ENCODE measurements at regions not wholly inside any gene's neighbourhood (a gene's known extent, or its start where the extent isn't known, plus 50 kb on each side); places are given as distances from the start of the nearest gene placed in this dataset.
"Not testable (repeated sequence)": the region's sequence is repeated elsewhere in the genome, so short reads cannot be mapped to it uniquely, and the experiment has no call there.

GRCh38 chr19:13639342-13639929 lies 124.9 kb upstream of the MRI1 start:
- Mint-ChIP-seq H3K4me1 (no peaks in the 10 kb centered on the region), H3K36me3 (peaks cover 0 to 7% (median 5%) of the 10 kb centered on the region in 5 donors)

GRCh38 chr19:13637664-13638063 lies 126.7 kb upstream of the MRI1 start:
- peaks cover 0 to 2% (median 0%) of the 10 kb centered on the region in 7 donors for H3K4me1 Mint-ChIP-seq
- ChIA-PET POLR2A (no interaction called here), CTCF (no interaction called here)
- H3K9me3 ChIP-seq (ENCODE audit: control insufficient read depth in 2 of 3, low read length in 3 of 3) = no peaks in the 10 kb centered on the region
- no peaks in the 10 kb centered on the region for H3K4me1 ChIP-seq (ENCODE audit: control insufficient read depth in 2 of 2, insufficient read depth in 2 of 2, low read length in 2 of 2)
- peak overlapping the region in 1 of 9 donors; percentile 83 for H3K27ac Mint-ChIP-seq
- H3K27me3 ChIP-seq (ENCODE audit: control insufficient read depth in 2 of 2, insufficient read depth in 2 of 2, low read length in 2 of 2) = peaks cover 0 to 3% of the 10 kb centered on the region in 2 donors
- ATAC-seq = no peak
- intact Hi-C loops (cut with micrococcal nuclease) = no loop called here
- H3K36me3 ChIP-seq (ENCODE audit: control insufficient read depth in 2 of 3, insufficient read depth in 3 of 3, low read length in 3 of 3) = no peaks in the 10 kb centered on the region
- no peak overlapping the region for H3K27ac ChIP-seq (ENCODE audit: low read depth, low read length)
- DNase-seq = no peak
- H3K4me3 ChIP-seq (ENCODE audit: low read length) = no peak overlapping the region
- no peak overlapping the region for H3K4me3 Mint-ChIP-seq
- H3K27me3 Mint-ChIP-seq = peaks cover 2 to 22% (median 16%) of the 10 kb centered on the region in 5 donors
- peaks cover 0 to 7% (median 5%) of the 10 kb centered on the region in 5 donors for H3K36me3 Mint-ChIP-seq
- H3K9me3 Mint-ChIP-seq = peaks cover 0 to 13% (median 6%) of the 10 kb centered on the region in 11 donors

More at GRCh38 chr19:13639342-13639929, 124.9 kb upstream of the MRI1 start:
- no peak for ATAC-seq
- intact Hi-C loops (cut with micrococcal nuclease) = no loop called here
- Histone ChIP-seq H3K27ac (ENCODE audit: low read depth, low read length) (no peak overlapping the region), H3K4me3 (ENCODE audit: low read length) (no peak overlapping the region), H3K9me3 (ENCODE audit: control insufficient read depth in 2 of 3, low read length in 3 of 3) (no peaks in the 10 kb centered on the region), H3K27me3 (ENCODE audit: control insufficient read depth in 2 of 2, insufficient read depth in 2 of 2, low read length in 2 of 2) (peaks cover 0 to 3% of the 10 kb centered on the region in 2 donors), H3K36me3 (ENCODE audit: control insufficient read depth in 2 of 3, insufficient read depth in 3 of 3, low read length in 3 of 3) (no peaks in the 10 kb centered on the region), H3K4me1 (ENCODE audit: control insufficient read depth in 2 of 2, insufficient read depth in 2 of 2, low read length in 2 of 2) (no peaks in the 10 kb centered on the region)
- no peak overlapping the region for H3K27ac Mint-ChIP-seq
- H3K9me3 Mint-ChIP-seq = peaks cover 0 to 13% (median 5%) of the 10 kb centered on the region in 11 donors
- H3K27me3 Mint-ChIP-seq = peaks cover 2 to 29% (median 22%) of the 10 kb centered on the region in 5 donors
- CTCF ChIA-PET = no interaction called here
- POLR2A ChIA-PET = no interaction called here
- no peak for DNase-seq
- no peak overlapping the region for H3K4me3 Mint-ChIP-seq

DNA sequence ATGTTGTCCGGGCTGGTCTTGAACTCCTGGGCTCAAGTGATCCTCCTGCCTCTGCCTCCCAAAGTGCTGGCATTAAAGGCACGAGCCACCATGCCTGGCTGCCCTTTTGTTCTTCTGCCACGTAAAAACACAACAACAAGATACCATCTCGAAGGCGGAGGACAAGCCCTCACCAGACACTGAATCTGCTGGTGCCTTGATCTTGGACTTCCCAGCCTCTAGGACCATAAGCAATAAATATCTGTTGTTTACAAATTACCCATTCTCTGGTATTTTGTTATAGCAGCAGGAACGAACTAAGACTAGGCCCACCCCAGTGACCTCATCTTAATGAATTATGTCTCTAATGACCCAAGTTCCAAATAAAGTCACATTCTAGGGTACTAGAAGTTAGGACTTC lies 128.4 kb upstream of the CACNA1A start:
- Histone ChIP-seq H3K36me3 (ENCODE audit: control insufficient read depth in 2 of 3, insufficient read depth in 3 of 3, low read length in 3 of 3) (no peaks in the 10 kb centered on the region), H3K4me3 (ENCODE audit: low read length) (no peak overlapping the region), H3K27me3 (ENCODE audit: control insufficient read depth in 2 of 2, insufficient read depth in 2 of 2, low read length in 2 of 2) (peaks cover 0 to 3% of the 10 kb centered on the region in 2 donors), H3K4me1 (ENCODE audit: control insufficient read depth in 2 of 2, insufficient read depth in 2 of 2, low read length in 2 of 2) (no peaks in the 10 kb centered on the region), H3K27ac (ENCODE audit: low read depth, low read length) (no peak overlapping the region), H3K9me3 (ENCODE audit: control insufficient read depth in 2 of 3, low read length in 3 of 3) (no peaks in the 10 kb centered on the region)
- CTCF ChIA-PET = no interaction called here
- no peak overlapping the region for H3K4me3 Mint-ChIP-seq
- ATAC-seq = no peak
- no peak overlapping the region for H3K27ac Mint-ChIP-seq
- H3K27me3 Mint-ChIP-seq = peaks cover 0 to 23% (median 17%) of the 10 kb centered on the region in 5 donors
- POLR2A ChIA-PET = no interaction called here
- peaks cover 0 to 5% (median 5%) of the 10 kb centered on the region in 5 donors for H3K36me3 Mint-ChIP-seq
- DNase-seq = no peak
- intact Hi-C loops (cut with micrococcal nuclease) = no loop called here
- peaks cover 0 to 10% (median 5%) of the 10 kb centered on the region in 11 donors for H3K9me3 Mint-ChIP-seq
- H3K4me1 Mint-ChIP-seq = peaks cover 0 to 3% (median 0%) of the 10 kb centered on the region in 7 donors

GRCh38 chr19:13633522-13633922 lies 127.2 kb upstream of the CACNA1A start:
- Mint-ChIP-seq H3K4me3 (no peak overlapping the region), H3K27ac (no peak overlapping the region), H3K27me3 (peaks cover 0 to 20% (median 16%) of the 10 kb centered on the region in 5 donors), H3K36me3 (no peaks in the 10 kb centered on the region), H3K4me1 (peaks cover 0 to 3% (median 0%) of the 10 kb centered on the region in 7 donors), H3K9me3 (peaks cover 0 to 5% (median 0%) of the 10 kb centered on the region in 11 donors)
- intact Hi-C loops (cut with micrococcal nuclease) = no loop called here
- Histone ChIP-seq H3K4me1 (ENCODE audit: control insufficient read depth in 2 of 2, insufficient read depth in 2 of 2, low read length in 2 of 2) (no peaks in the 10 kb centered on the region), H3K27ac (ENCODE audit: low read depth, low read length) (no peak overlapping the region), H3K4me3 (ENCODE audit: low read length) (no peak overlapping the region), H3K27me3 (ENCODE audit: control insufficient read depth in 2 of 2, insufficient read depth in 2 of 2, low read length in 2 of 2) (peaks cover 0 to 3% of the 10 kb centered on the region in 2 donors), H3K36me3 (ENCODE audit: control insufficient read depth in 2 of 3, insufficient read depth in 3 of 3, low read length in 3 of 3) (no peaks in the 10 kb centered on the region), H3K9me3 (ENCODE audit: control insufficient read depth in 2 of 3, low read length in 3 of 3) (no peaks in the 10 kb centered on the region)
- ATAC-seq = no peak
- CTCF ChIA-PET = no interaction called here
- POLR2A ChIA-PET = no interaction called here
- no peak for DNase-seq

GRCh38 chr19:13633109-13633508 lies 126.8 kb upstream of the CACNA1A start:
- ATAC-seq = no peak
- DNase-seq = no peak
- Mint-ChIP-seq H3K27ac (no peak overlapping the region), H3K9me3 (peaks cover 0 to 5% (median 0%) of the 10 kb centered on the region in 11 donors), H3K4me3 (no peak overlapping the region), H3K4me1 (peaks cover 0 to 3% (median 0%) of the 10 kb centered on the region in 7 donors), H3K36me3 (no peaks in the 10 kb centered on the region), H3K27me3 (peaks cover 0 to 24% (median 17%) of the 10 kb centered on the region in 5 donors)
- H3K27me3 ChIP-seq (ENCODE audit: control insufficient read depth in 2 of 2, insufficient read depth in 2 of 2, low read length in 2 of 2) = peaks cover 0 to 3% of the 10 kb centered on the region in 2 donors
- no peak overlapping the region for H3K27ac ChIP-seq (ENCODE audit: low read depth, low read length)
- no peaks in the 10 kb centered on the region for H3K36me3 ChIP-seq (ENCODE audit: control insufficient read depth in 2 of 3, insufficient read depth in 3 of 3, low read length in 3 of 3)
- H3K9me3 ChIP-seq (ENCODE audit: control insufficient read depth in 2 of 3, low read length in 3 of 3) = no peaks in the 10 kb centered on the region
- CTCF ChIA-PET = no interaction called here
- intact Hi-C loops (cut with micrococcal nuclease) = no loop called here
- POLR2A ChIA-PET = no interaction called here
- no peaks in the 10 kb centered on the region for H3K4me1 ChIP-seq (ENCODE audit: control insufficient read depth in 2 of 2, insufficient read depth in 2 of 2, low read length in 2 of 2)
- H3K4me3 ChIP-seq (ENCODE audit: low read length) = no peak overlapping the region

- H3K27me3 Mint-ChIP-seq = peaks cover 0 to 23% (median 13%) of the 10 kb centered on the region in 5 donors
- H3K36me3 ChIP-seq (ENCODE audit: control insufficient read depth in 2 of 3, insufficient read depth in 3 of 3, low read length in 3 of 3); H3K4me3 ChIP-seq (ENCODE audit: low read length); H3K4me3 Mint-ChIP-seq; H3K9me3 Mint-ChIP-seq; H3K27ac Mint-ChIP-seq; H3K9me3 ChIP-seq (ENCODE audit: control insufficient read depth in 2 of 3, low read length in 3 of 3); intact Hi-C loops (cut with micrococcal nuclease); H3K4me1 ChIP-seq (ENCODE audit: control insufficient read depth in 2 of 2, insufficient read depth in 2 of 2, low read length in 2 of 2); H3K27me3 ChIP-seq (ENCODE audit: control insufficient read depth in 2 of 2, insufficient read depth in 2 of 2, low read length in 2 of 2); H3K27ac ChIP-seq (ENCODE audit: low read depth, low read length); ATAC-seq; H3K36me3 Mint-ChIP-seq; DNase-seq; H3K4me1 Mint-ChIP-seq: not testable (repeated sequence)
- POLR2A ChIA-PET = interaction anchor here (0.7 kb wide), 1 partner anchor 218 kb away, joined by 3 read pairs; no protein-coding TSS in a partner anchor
- CTCF ChIA-PET = interaction anchor here (0.6 kb wide), 1 partner anchor 746 kb away, joined by 3 read pairs; no protein-coding TSS in a partner anchor
Observed at GRCh38 chr19:13632164-13632563, 125.9 kb upstream of the CACNA1A start.
